Transverse colon (tissue), 4 donors: ENCODE measurements at regions not wholly inside any gene's neighbourhood (a gene's known extent, or its start where the extent isn't known, plus 50 kb on each side); places are given as distances from the start of the nearest gene placed in this dataset.

Experiments
- DNase-seq: peaks from one replicate; pipeline ENCODE4 v3.0.0-alpha.2; 2019
- H3K27ac ChIP-seq, 4 donors: fragments of 200-600 bp; sonication (generic); 2 replicates each; pipeline ENCODE4 v1.5.1; 2016 to 2018; ENCODE audit warnings: inconsistent platforms in 4 of 4
- H3K27me3 ChIP-seq: fragments of 200-600 bp; sonication (generic); 2 replicates; pipeline ENCODE4 v1.5.1; 2017; ENCODE audit warnings: inconsistent platforms
- H3K36me3 ChIP-seq, 4 donors: fragments of 200-600 bp; sonication (generic); 2 replicates each; pipeline ENCODE4 v1.5.1; 2017 to 2019; ENCODE audit warnings: inconsistent platforms in 4 of 4
- H3K4me1 ChIP-seq, 4 donors: fragments of 200-600 bp; sonication (generic); 2 replicates each; pipeline ENCODE4 v1.5.1; 2017 to 2020; ENCODE audit warnings: inconsistent platforms in 4 of 4
- H3K4me3 ChIP-seq, 4 donors: fragments of 200-600 bp; sonication (generic); 1 replicate in 1 of 4; 2 replicates in 3 of 4; pipeline versions ENCODE4 v1.5.1 to v1.6.1; 2017 to 2019; ENCODE audit warnings: inconsistent platforms in 4 of 4
- H3K9me3 ChIP-seq, 2 donors: fragments of 200-600 bp; sonication (generic); 2 replicates each; pipeline ENCODE4 v1.5.1; 2017 to 2019; ENCODE audit warnings: inconsistent platforms in 2 of 2
- EP300 ChIP-seq: sonication (generic); formaldehyde crosslinking; IDR thresholded peaks from one replicate; pipeline ENCODE4 v1.6.1; 2017; ENCODE audit warnings: antibody characterized with exemption, low read depth
- POLR2A ChIP-seq: fragments of 450-650 bp; IDR thresholded peaks from one replicate; pipeline ENCODE4 v1.6.1; 2016; ENCODE audit warnings: antibody characterized with exemption, mild to moderate bottlenecking, moderate library complexity
- POLR2AphosphoS5 ChIP-seq, 3 donors: sonication (generic); formaldehyde crosslinking; IDR thresholded peaks; one replicate each; pipeline ENCODE4 v1.6.1; 2016; ENCODE audit warnings: antibody characterized with exemption in 3 of 3
- WGBS, 2 donors: methylation state at CpG; one replicate each; pipeline ENCODE4 v1.1.5; 2018; ENCODE audit warnings: low coverage in 1 of 2; 5-methylcytosine and 5-hydroxymethylcytosine counted together
- in situ Hi-C, 4 donors: fragments of 200-750 bp; cut with MboI; loops; one replicate each; pipeline versions ENCODE4 v1.15.0 to v1.15.1; 2017; ENCODE audit warnings: low sequenced_read_pairs in 3 of 4, low pct_ligation_motif_present in 1 of 4, low pct_unique_long_range_greater_than_20kb in 1 of 4
- intact Hi-C: fragments of 100-400 bp; cut with DNase I; formaldehyde crosslinking; loops from one replicate; pipeline ENCODE4 v1.15.1; 2023; ENCODE audit warnings: low total_unique reads
- TF ChIP-seq, protein P1 (sequence below), 5 experiments: fragments of 200-600 bp in 3 of 5; fragments of 450-650 bp in 2 of 5; sonication (generic) in 3 of 5; IDR thresholded peaks; 1 replicate in 2 of 5; 2 replicates in 3 of 5; pipeline ENCODE4 v1.5.1; 2016 to 2017; ENCODE audit warnings: antibody characterized with exemption in 5 of 5, inconsistent platforms in 3 of 5, mild to moderate bottlenecking in 2 of 5, moderate library complexity in 1 of 5

DNA sequence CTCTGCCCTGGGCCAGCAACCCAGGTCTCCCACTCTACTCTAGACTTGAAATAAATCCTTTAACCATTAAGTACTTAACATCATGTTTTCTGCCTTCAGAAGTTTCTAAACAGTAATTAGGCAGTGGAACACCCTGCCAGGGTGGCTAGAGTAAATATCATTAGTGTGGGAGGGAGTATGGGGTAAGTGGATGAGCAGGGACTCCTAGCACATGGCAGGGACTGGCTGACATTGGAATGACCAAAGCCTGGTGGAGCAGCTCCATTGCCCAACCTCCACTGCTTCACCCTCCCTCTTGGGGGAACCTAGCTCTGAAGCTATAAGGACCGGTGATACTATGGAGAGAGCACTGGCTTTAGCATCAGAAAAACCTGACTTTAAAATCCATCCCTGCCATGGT is 167.1 kb downstream of the MAFB start:
- in situ Hi-C loops = no loop called here
- intact Hi-C loops = no loop called here
- Histone ChIP-seq H3K4me3 (no peak overlapping the region), H3K9me3 (peaks cover 0 to 4% of the 10 kb centered on the region in 2 donors), H3K36me3 (no peaks in the 10 kb centered on the region), H3K27me3 (no peaks in the 10 kb centered on the region), H3K27ac (no peak overlapping the region), H3K4me1 (no peaks in the 10 kb centered on the region)
- WGBS, 2 donors = 100% methylated on average over 1 of the region's 1 CpG
- TF ChIP-seq POLR2A (no peak), EP300 (no peak), POLR2AphosphoS5 (IDR thresholded peaks at IDR 0.05) (no peak)
- TF ChIP-seq, protein P1, sequence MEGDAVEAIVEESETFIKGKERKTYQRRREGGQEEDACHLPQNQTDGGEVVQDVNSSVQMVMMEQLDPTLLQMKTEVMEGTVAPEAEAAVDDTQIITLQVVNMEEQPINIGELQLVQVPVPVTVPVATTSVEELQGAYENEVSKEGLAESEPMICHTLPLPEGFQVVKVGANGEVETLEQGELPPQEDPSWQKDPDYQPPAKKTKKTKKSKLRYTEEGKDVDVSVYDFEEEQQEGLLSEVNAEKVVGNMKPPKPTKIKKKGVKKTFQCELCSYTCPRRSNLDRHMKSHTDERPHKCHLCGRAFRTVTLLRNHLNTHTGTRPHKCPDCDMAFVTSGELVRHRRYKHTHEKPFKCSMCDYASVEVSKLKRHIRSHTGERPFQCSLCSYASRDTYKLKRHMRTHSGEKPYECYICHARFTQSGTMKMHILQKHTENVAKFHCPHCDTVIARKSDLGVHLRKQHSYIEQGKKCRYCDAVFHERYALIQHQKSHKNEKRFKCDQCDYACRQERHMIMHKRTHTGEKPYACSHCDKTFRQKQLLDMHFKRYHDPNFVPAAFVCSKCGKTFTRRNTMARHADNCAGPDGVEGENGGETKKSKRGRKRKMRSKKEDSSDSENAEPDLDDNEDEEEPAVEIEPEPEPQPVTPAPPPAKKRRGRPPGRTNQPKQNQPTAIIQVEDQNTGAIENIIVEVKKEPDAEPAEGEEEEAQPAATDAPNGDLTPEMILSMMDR (IDR thresholded peaks at IDR 0.05) = no peak
- DNase-seq = no peak

GRCh38 chr20:40519918-40520317 is 169.1 kb downstream of the MAFB start:
- Histone ChIP-seq H3K9me3 (peaks cover 0 to 4% of the 10 kb centered on the region in 2 donors), H3K4me3 (no peak overlapping the region), H3K36me3 (no peaks in the 10 kb centered on the region), H3K27ac (no peak overlapping the region), H3K4me1 (no peaks in the 10 kb centered on the region), H3K27me3 (no peaks in the 10 kb centered on the region)
- intact Hi-C loops = loop anchor here (10.0 kb wide), 1 partner anchor 55 kb away; no protein-coding TSS in a partner anchor
- in situ Hi-C loops = no loop called here
- no peak for DNase-seq
- TF ChIP-seq, protein P1 (IDR thresholded peaks at IDR 0.05) = no peak
- TF ChIP-seq EP300 (no peak), POLR2AphosphoS5 (IDR thresholded peaks at IDR 0.05) (no peak), POLR2A (no peak)
- WGBS, 2 donors = 74% methylated on average over 3 of the region's 3 CpGs; no CpG with 5 or more reads in 1 of the 2 donors

GRCh38 chr20:40512994-40513393 is 176.0 kb downstream of the MAFB start:
- DNase-seq = no peak
- intact Hi-C loops (loop anchor here (10.0 kb wide), 1 partner anchor 62 kb away; no protein-coding TSS in a partner anchor), in situ Hi-C loops (no loop called here)
- Histone ChIP-seq H3K4me3 (no peak overlapping the region), H3K9me3 (no peaks in the 10 kb centered on the region), H3K4me1 (no peaks in the 10 kb centered on the region), H3K27ac (no peak overlapping the region), H3K36me3 (no peaks in the 10 kb centered on the region), H3K27me3 (no peaks in the 10 kb centered on the region)
- WGBS, 2 donors = 67% methylated on average over 4 of the region's 4 CpGs; no CpG with 5 or more reads in 1 of the 2 donors
- TF ChIP-seq POLR2AphosphoS5 (IDR thresholded peaks at IDR 0.05) = no peak
- TF ChIP-seq POLR2A = no peak
- TF ChIP-seq, protein P1 (IDR thresholded peaks at IDR 0.05) = no peak
- no peak for TF ChIP-seq EP300

DNA sequence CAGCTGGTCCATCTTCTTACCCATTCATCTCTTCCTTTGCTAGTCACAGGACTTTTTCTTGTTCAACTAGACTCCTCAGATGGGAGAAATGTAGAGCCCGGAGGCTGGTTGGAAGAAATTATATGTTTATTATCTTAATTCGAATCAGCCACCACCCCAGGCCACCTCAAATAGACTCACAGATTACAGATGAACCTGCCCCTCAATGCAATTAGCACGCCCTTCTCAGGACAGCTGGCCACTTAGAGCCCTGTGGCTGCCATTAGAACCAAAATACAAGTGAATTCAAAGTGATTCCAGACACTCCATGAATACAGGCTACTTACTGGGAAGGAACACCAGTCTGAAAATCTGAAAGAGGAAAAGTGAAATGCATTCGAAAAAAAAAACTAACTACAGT is 176.4 kb downstream of the MAFB start:
- no peaks in the 10 kb centered on the region for H3K36me3 ChIP-seq
- WGBS, 2 donors = 66 to 81% methylated on average over 4 of the region's 4 CpGs

More for the DNA sequence above, 176.4 kb downstream of the MAFB start:
- Histone ChIP-seq H3K9me3 (no peaks in the 10 kb centered on the region), H3K4me3 (no peak overlapping the region), H3K27ac (no peak overlapping the region), H3K27me3 (no peaks in the 10 kb centered on the region), H3K4me1 (no peaks in the 10 kb centered on the region)
- in situ Hi-C loops (no loop called here), intact Hi-C loops (loop anchor here (10.0 kb wide), 1 partner anchor 62 kb away; no protein-coding TSS in a partner anchor)
- TF ChIP-seq POLR2AphosphoS5 (IDR thresholded peaks at IDR 0.05) = no peak
- TF ChIP-seq, protein P1 (IDR thresholded peaks at IDR 0.05) = no peak
- no peak for TF ChIP-seq POLR2A
- no peak for TF ChIP-seq EP300
- DNase-seq = no peak
